HepG2 (cell line): ENCODE measurements at regions not wholly inside any gene's neighbourhood (a gene's known extent, or its start where the extent isn't known, plus 50 kb on each side); places are given as distances from the start of the nearest gene placed in this dataset.

Experiments
- ATAC-seq: fragments of 200-7000 bp; cut with Tn5 transposase; 3 replicates; pipeline ENCODE4 v1.9.1; 2020; ENCODE audit warnings: mild to moderate bottlenecking, moderate library complexity
- BruUV-seq: library from RNA; stranded (reverse); fragments of 400-500 nt; replicated peaks from 2 replicates; lab custom pipeline; 2021; lab: Mats Ljungman, UMichigan
- CTCF ChIA-PET: fragments of 300-600 bp; formaldehyde crosslinking; extraction: SDS; loops from one replicate; lab custom pipeline; 2021; ENCODE audit warnings: low total read pairs, inconsistent platforms, low intra/inter-chr PET ratio; lab: Yijun Ruan, JAX
- POLR2A ChIA-PET: fragments of 350-600 bp; sonication (Branson Sonifier 250); formaldehyde crosslinking; loops from one replicate; lab custom pipeline; 2020; ENCODE audit warnings: antibody characterized with exemption, inconsistent platforms; lab: Yijun Ruan, JAX
- DNase-seq: peaks from one replicate; pipeline ENCODE4 v3.0.0-alpha.2; 2015; ENCODE audit warnings: low spot score
- FAIRE-seq: peaks from 3 replicates; lab custom pipeline; 2011; peaks lifted over from hg19 to GRCh38; lab: Jason Lieb, UNC
- H2AFZ ChIP-seq: one replicate; pipeline ENCODE4 v1.6.1; 2011; ENCODE audit warnings: low read length, inconsistent platforms
- H3K27ac ChIP-seq: fragments of 300-600 bp; 3 replicates; pipeline ENCODE4 v1.8.0; 2011; ENCODE audit warnings: mixed run types, mild to moderate bottlenecking, mixed read lengths, low read length, inconsistent platforms; ENCODE audit not compliant: insufficient read depth; ENCODE audit errors: extremely low read length
- H3K27me3 ChIP-seq, 2 experiments: fragments of 200-600 bp in 1 of 2; 2 replicates in 1 of 2; 3 replicates in 1 of 2; pipeline versions ENCODE4 v1.6.0 to v1.8.0; 2011; ENCODE audit warnings: low read length in 2 of 2, mild to moderate bottlenecking in 2 of 2, moderate library complexity in 2 of 2, inconsistent platforms in 1 of 2; ENCODE audit not compliant: insufficient read depth in 2 of 2, control insufficient read depth in 1 of 2
- H3K36me3 ChIP-seq, 2 experiments: fragments of 200-600 bp in 1 of 2; replicated peaks in 1 of 2; 2 replicates in 1 of 2; 3 replicates in 1 of 2; pipeline versions ENCODE4 v1.5.1 to v1.8.0; 2011; ENCODE audit warnings: low read length in 2 of 2, inconsistent platforms in 1 of 2; ENCODE audit not compliant: insufficient read depth in 2 of 2, control insufficient read depth in 1 of 2
- H3K4me1 ChIP-seq: 2 replicates; pipeline ENCODE4 v1.5.1; 2012; ENCODE audit warnings: low read length, inconsistent platforms; ENCODE audit not compliant: insufficient read depth
- H3K4me2 ChIP-seq: 2 replicates; pipeline ENCODE4 v1.6.0; 2011; ENCODE audit warnings: low read depth, low read length, inconsistent platforms
- H3K4me3 ChIP-seq, 3 experiments: fragments of 200-600 bp in 1 of 3; sonication (generic), shearing (Covaris generic) in 1 of 3; replicated peaks in 1 of 3; 2 replicates each; pipeline ENCODE4 v1.5.1; 2011 to 2016; ENCODE audit warnings: low read length in 3 of 3, inconsistent platforms in 2 of 3, low read depth in 2 of 3, mild to moderate bottlenecking in 2 of 3, control low read depth in 1 of 3, mixed read lengths in 1 of 3; ENCODE audit not compliant: insufficient read depth in 1 of 3
- H3K79me2 ChIP-seq: one replicate; pipeline ENCODE4 v1.6.1; 2011; ENCODE audit warnings: low read length, inconsistent platforms; ENCODE audit not compliant: insufficient read depth
- H3K9ac ChIP-seq: 2 replicates; pipeline ENCODE4 v1.6.0; 2011; ENCODE audit warnings: mild to moderate bottlenecking, low read depth, low read length, inconsistent platforms; ENCODE audit not compliant: insufficient read depth
- H3K9me3 ChIP-seq: 2 replicates; pipeline ENCODE4 v1.5.1; 2012; ENCODE audit warnings: mild to moderate bottlenecking, low read length
- H4K20me1 ChIP-seq: 2 replicates; pipeline ENCODE4 v1.6.0; 2011; ENCODE audit warnings: inconsistent platforms, mild to moderate bottlenecking, low read length, moderate library complexity; ENCODE audit not compliant: insufficient read depth
- CBX1 ChIP-seq: IDR thresholded peaks from one replicate; pipeline ENCODE4 v1.6.1; 2016; ENCODE audit warnings: antibody characterized with exemption, low read depth
- MLX ChIP-seq: IDR thresholded peaks from 2 replicates; pipeline ENCODE4 v1.6.1; 2016
- REPIN1 ChIP-seq: sonication (generic); formaldehyde crosslinking; IDR thresholded peaks from 2 replicates; pipeline ENCODE4 v1.8.0; 2022; ENCODE audit warnings: missing genetic modification reagents, low read depth, mild to moderate bottlenecking, borderline replicate concordance
- ZNF253 ChIP-seq: sonication (generic); formaldehyde crosslinking; IDR thresholded peaks from 2 replicates; pipeline ENCODE4 v1.8.0; 2022; ENCODE audit warnings: mild to moderate bottlenecking, missing genetic modification reagents, borderline replicate concordance
- ZNF543 ChIP-seq: sonication (generic); formaldehyde crosslinking; IDR thresholded peaks from 2 replicates; pipeline ENCODE4 v1.4.0; 2020; ENCODE audit warnings: mild to moderate bottlenecking, missing genetic modification reagents
- WGBS: methylation state at CpG from one replicate; pipeline ENCODE4 v1.1.6; 2017; ENCODE audit warnings: low lambda C conversion rate; 5-methylcytosine and 5-hydroxymethylcytosine counted together
- in situ Hi-C: cut with HindIII; loops from 2 replicates; pipeline ENCODE4 v1.10.0; 2017; ENCODE audit warnings: low pct_unique_long_range_greater_than_20kb; ENCODE audit not compliant: extremely low pct_ligation_motif_present
- intact Hi-C: fragments of 100-400 bp; cut with micrococcal nuclease; formaldehyde crosslinking; loops from one replicate; pipeline ENCODE4 v1.10.0; 2022; ENCODE audit not compliant: unreplicated experiment
- TF ChIP-seq, protein P1 (sequence below), 2 experiments: fragments of 450-650 bp in 1 of 2; sonication (generic) in 1 of 2; formaldehyde crosslinking in 1 of 2; IDR thresholded peaks; 2 replicates each; pipeline versions ENCODE4 v1.6.1 to v1.8.0; 2016 to 2022; ENCODE audit warnings: antibody characterized with exemption in 1 of 2, mild to moderate bottlenecking in 1 of 2, missing genetic modification reagents in 1 of 2

- Histone ChIP-seq H3K36me3 (no peaks in the 10 kb centered on the region), H3K4me2 (no peak overlapping the region), H2AFZ (no peak overlapping the region), H3K79me2 (no peaks in the 10 kb centered on the region), H3K27me3 (peaks cover 2 to 8% of the 10 kb centered on the region in 2 experiments; a peak in 2 of 5 replicates), H3K9me3 (peaks cover 10% of the 10 kb centered on the region), H3K4me1 (no peaks in the 10 kb centered on the region), H3K27ac (no peak overlapping the region), H4K20me1 (no peaks in the 10 kb centered on the region), H3K4me3 (no peak overlapping the region), H3K9ac (no peak overlapping the region)
- 2% methylated on average over 2 of the region's 2 CpGs for WGBS
- DNase-seq, result no peak
- POLR2A ChIA-PET, result no interaction called here
- ATAC-seq, result no peak
- CTCF ChIA-PET, result no interaction called here
- intact Hi-C loops (no loop called here), in situ Hi-C loops (no loop called here)
- TF ChIP-seq ZNF543, result no peak
- TF ChIP-seq CBX1, result no peak
- no TSS peak for BruUV-seq
- FAIRE-seq, result no peak
These were observed 55.4 kb upstream of the CCDC190 start for GRCh38 chr1:162916407-162916806.

GRCh38 chr1:162914601-162915000, 53.6 kb upstream of the CCDC190 start:
- Histone ChIP-seq H3K27me3 (peaks cover 2 to 5% of the 10 kb centered on the region in 2 experiments; a peak in 2 of 5 replicates), H3K4me1 (no peaks in the 10 kb centered on the region), H3K36me3 (no peaks in the 10 kb centered on the region), H3K9me3 (peaks cover 10% of the 10 kb centered on the region), H3K79me2 (no peaks in the 10 kb centered on the region), H4K20me1 (no peaks in the 10 kb centered on the region), H2AFZ (no peak overlapping the region), H3K27ac (no peak overlapping the region), H3K9ac (no peak overlapping the region), H3K4me2 (no peak overlapping the region), H3K4me3 (no peak overlapping the region)
- in situ Hi-C loops (no loop called here), intact Hi-C loops (no loop called here)
- no TSS peak for BruUV-seq
- ChIA-PET POLR2A (no interaction called here), CTCF (no interaction called here)
- DNase-seq (no peak), ATAC-seq (no peak), FAIRE-seq (no peak)
- TF ChIP-seq, protein P1, sequence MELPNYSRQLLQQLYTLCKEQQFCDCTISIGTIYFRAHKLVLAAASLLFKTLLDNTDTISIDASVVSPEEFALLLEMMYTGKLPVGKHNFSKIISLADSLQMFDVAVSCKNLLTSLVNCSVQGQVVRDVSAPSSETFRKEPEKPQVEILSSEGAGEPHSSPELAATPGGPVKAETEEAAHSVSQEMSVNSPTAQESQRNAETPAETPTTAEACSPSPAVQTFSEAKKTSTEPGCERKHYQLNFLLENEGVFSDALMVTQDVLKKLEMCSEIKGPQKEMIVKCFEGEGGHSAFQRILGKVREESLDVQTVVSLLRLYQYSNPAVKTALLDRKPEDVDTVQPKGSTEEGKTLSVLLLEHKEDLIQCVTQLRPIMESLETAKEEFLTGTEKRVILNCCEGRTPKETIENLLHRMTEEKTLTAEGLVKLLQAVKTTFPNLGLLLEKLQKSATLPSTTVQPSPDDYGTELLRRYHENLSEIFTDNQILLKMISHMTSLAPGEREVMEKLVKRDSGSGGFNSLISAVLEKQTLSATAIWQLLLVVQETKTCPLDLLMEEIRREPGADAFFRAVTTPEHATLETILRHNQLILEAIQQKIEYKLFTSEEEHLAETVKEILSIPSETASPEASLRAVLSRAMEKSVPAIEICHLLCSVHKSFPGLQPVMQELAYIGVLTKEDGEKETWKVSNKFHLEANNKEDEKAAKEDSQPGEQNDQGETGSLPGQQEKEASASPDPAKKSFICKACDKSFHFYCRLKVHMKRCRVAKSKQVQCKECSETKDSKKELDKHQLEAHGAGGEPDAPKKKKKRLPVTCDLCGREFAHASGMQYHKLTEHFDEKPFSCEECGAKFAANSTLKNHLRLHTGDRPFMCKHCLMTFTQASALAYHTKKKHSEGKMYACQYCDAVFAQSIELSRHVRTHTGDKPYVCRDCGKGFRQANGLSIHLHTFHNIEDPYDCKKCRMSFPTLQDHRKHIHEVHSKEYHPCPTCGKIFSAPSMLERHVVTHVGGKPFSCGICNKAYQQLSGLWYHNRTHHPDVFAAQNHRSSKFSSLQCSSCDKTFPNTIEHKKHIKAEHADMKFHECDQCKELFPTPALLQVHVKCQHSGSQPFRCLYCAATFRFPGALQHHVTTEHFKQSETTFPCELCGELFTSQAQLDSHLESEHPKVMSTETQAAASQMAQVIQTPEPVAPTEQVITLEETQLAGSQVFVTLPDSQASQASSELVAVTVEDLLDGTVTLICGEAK (IDR thresholded peaks at IDR 0.05), result no peak
- TF ChIP-seq, protein P1 (CRISPR knock-in tag; IDR thresholded peaks at IDR 0.05), result no peak
- no peak for TF ChIP-seq MLX
- no peak for TF ChIP-seq ZNF253 (CRISPR knock-in tag)
- no peak for TF ChIP-seq REPIN1
